Hematopoietic multipotent progenitor cell treated with erythropoietin and hydrocortisone succinate and interleukin-3 and kit ligand, for 8 days (in vitro differentiated cells): ENCODE measurements at regions not wholly inside any gene's neighbourhood (a gene's known extent, or its start where the extent isn't known, plus 50 kb on each side); places are given as distances from the start of the nearest gene placed in this dataset.

Experiments used
- DNase-seq: peaks from one replicate; pipeline ENCODE4 v3.0.0-alpha.2; 2015

DNA sequence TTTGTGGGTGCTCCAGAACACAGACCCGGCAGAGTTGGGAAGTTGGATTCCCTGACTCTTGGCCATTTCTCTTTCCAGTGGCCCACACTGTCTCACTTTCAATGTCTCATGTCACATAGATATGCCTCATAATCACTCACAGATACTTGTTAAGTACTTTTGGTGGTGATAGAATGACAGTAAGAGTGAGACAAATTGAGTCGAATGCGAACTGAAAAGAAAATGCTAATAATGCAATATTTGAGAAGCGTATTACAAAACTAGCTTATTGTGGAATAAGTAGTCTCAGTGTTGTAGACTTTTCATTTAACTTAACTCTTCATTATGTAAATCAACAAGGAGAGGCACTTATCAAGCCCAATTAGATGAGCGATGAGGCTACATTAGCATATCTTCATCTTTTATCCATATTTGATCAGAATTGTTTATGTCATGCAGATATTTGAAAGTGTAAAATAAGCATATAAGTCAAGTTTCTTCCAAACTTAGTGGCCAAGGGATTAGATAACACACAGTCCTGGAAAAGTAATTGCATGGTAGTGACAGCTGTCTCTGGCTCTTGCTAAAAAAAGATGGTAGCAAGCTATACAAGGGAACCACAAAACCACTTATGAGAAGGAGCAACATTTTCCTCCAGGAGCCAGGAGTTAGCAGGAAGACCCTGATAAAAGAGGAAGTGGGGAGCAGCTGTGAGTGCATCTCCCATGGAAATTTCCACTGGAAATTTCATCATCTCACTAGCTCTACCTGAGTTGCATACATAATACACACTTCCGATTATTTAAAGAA is 243.6 kb downstream of the ARRDC4 start:
- DNase-seq = no peak

DNA sequence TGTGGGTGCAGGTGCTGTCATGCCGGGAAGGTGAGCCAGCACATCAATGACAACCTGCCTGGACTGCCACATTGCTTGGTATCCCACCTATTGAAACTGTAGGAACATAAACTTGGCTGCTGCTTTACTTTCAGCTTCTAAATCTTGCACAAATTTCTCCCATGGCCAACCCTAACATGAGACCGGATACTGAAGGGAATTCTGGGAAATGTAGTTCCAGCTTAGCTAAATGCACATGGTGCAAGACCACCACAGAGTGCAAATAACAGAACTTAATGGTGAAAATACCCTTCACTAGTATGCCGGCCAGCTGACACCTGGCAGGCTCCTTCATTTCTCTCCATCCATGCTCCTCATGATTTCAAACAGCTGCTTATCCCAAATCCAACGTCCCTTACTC is 247.4 kb downstream of the ARRDC4 start:
- no peak for DNase-seq

DNA sequence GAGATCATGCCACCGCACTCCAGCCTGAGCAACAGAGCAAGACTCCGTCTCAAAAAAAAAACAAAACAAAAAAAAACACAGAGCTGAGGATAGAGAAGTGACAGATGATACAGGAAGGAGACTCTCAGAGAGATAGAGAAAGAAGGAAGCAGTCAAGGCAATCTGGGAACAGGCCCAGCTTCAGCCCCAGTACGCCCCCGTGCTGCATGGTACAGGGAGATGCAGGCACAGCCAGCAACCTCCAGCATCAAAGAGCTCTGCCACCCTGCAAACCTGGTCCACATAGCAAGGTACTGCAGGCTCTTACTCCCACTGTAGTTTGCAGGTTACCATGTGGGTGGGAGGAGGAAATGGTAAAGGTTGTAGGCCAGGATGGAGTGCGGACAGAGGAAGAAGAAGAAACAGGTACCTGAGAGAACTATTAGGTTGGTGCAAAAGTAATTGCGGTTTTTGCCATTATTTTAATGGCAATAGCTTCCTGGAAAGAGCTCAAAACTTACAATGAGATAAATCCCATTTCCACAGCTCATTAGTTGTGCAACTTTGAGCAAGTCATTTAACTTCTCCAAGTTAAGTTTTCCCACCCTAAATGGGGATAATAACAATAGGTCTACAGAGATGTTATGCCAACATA is 253.0 kb downstream of the ARRDC4 start:
- DNase-seq = no peak

DNA sequence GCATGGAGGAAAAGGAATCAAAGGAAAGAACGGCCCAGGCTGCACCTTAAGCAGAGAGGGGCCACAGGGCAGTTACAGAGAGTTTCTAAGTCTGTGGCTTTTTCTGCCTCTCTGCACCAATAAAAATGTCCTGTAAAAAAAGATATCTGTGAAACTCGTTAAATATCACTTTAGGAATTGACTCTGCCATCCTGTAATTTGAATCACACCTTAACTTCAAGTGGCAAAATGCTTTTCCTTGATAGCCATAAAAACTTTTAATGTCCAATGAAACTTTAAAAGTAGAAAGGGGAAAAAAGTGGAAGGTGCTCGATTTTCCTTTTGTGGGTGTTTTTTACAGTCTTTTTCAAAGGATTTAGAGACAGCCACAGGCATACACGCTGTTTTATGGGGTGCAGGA is 255.7 kb downstream of the ARRDC4 start:
- DNase-seq = no peak

DNA sequence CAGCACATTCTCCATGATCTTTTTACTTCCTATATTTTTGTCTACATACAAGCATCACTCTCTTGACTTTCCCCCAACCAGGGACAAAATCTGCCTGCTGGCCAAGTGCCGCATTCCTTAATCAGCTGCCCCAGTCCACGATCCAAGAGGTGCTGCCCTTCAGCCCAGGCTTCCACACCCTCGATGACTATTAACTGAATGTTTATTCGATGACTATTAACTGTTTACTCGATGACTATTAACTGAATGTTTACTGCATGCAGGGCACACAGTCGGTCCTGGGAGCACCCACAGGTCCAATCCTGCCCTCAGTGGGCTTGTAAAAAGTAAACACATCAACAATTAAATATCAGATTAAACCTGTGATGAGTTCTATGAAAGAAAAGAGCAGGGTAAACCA is 256.9 kb downstream of the ARRDC4 start:
- DNase-seq = no peak

DNA sequence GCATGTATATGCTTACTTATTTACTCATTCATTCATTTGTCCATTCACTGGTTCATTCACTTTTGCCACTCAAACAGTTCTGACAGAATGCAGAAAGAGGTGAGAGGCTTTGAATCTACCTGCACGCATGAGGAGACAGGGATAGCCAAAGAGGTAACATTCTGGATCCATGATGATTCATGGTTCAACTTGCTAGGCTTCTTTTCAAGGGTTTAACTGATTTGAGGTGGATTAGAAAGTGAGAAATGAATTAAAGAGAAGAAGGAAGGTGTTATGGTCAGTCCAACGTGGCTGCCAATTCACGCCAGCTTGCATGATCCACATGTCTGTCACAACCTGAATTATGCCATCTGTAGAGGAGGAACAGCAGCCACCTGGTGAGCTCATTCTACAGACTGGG is 260.6 kb downstream of the ARRDC4 start:
- DNase-seq = no peak

DNA sequence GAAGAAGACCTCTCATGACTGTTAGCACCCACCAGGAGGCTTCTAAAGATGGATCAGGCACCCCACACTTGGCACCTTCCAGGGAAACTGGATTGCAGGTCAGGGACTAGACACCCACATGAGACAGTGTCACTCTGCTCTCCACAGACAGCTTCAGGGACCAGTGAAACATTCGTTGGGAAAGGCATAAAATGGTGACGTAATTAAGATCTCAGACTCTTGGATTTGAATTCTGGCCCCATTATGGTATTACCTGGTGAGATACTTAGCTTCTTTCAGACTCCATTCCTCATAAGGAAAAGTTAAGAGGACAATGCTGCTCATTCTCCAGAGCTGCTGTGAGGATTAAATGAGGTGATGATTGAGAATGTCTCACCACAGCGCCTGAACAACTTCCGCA is 261.1 kb downstream of the ARRDC4 start:
- no peak for DNase-seq

DNA sequence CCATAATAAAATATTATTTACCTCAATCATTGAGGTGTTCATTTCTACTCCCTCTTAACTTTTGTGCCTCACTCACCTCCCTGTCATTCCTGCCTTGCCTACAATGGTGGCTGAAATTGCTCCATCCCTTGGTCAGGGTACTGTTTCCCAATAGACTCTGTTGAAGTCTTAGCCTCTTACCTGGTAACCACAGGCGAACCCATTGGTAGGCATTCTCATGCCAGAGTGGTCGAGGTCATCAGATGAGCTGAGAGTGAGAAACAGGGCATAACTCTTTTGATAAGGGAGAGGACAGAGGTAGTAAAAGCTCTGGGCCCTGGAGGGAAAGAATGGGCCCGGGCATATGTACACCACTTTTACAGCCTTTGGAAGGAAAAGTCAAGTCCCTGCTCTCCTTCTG is 265.6 kb downstream of the ARRDC4 start:
- DNase-seq = no peak

DNA sequence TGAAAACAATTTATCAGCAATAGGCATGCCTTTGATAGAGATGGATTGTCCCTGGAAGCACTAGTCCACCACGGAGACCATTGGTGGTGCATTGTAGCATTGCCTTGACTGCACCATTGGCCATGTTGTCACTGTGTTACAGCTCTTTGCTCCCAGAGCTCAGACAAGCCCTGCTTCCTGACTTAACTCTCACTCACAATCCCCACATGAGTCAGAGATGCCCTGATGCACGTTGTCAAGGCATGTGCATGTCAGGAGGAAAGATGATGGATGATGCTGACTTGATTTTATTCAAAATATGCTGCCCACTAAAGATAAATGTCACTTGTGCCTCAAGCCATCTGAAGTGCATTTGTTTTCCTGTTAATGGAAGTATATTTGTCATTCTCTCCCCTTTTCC is 266.1 kb downstream of the ARRDC4 start:
- DNase-seq = no peak

DNA sequence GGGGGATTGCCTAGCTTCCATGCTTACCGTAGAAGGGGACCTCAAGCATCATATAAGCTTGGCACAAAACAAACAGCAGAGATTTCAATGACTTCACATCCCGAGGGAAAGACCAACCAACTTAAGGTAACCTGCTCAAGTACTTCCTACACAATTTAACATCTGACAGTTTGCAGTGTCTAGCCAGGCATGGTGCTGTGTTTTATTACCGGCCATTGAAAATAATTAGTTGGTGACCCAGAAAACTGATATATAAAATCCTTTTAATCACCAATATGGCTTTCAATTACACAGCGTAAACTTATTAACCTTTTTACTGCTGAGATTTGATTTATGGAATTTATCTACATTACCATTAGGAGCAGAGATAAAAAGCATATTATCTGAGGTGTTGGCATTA is 268.3 kb downstream of the ARRDC4 start:
- DNase-seq = no peak

DNA sequence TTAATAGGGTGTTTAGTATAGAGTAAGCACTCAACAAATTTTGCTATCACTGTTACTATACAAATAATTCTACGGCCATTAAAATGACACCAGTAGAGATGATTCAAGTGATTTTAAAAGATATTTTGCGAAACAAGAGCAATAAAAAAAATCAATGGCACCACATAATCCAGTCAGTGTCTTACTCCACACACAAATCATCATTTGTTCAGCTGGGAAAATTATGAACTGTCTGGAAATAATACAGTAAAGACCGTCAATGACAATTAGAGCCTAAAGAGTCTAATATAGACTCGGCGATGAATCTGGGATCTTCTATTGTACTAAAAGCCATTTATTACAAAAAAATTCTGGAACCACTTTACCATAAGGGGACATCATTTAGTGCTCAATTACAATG is 270.5 kb downstream of the ARRDC4 start:
- no peak for DNase-seq

DNA sequence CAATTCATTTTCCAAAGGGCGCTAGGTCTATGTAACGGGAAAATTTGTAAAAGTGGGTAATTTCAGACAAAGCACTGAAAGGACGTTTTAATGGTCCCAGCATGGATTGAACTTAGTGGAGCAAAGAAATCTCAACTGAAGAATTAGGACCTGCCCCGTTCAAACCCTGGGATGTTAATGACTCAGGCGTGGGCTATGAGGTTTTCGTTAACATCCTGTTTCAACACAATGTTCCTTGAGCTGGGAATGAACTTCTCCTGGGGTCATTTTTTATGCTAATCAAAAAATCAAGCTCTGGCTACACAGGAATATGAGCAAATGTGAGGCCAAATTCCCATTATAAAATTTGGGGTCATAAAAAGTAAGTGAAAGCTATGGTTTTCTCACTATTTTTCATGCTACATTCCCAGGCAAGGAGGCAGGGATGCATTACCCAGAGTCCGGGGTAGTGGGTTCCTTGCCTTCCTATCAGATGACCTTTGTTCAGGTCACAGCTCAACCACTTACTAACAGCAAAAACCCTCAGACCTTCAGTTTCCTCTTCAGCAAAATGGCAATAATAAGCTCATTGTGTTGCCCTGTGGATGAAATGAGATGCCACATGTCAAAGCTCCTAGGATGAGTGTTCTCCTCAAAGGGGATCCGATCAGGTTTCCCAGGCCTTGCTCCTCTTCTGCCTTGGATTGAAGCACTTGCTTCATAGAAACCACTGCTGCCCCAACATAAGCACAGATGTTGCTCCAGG is 271.4 kb downstream of the ARRDC4 start:
- no peak for DNase-seq

DNA sequence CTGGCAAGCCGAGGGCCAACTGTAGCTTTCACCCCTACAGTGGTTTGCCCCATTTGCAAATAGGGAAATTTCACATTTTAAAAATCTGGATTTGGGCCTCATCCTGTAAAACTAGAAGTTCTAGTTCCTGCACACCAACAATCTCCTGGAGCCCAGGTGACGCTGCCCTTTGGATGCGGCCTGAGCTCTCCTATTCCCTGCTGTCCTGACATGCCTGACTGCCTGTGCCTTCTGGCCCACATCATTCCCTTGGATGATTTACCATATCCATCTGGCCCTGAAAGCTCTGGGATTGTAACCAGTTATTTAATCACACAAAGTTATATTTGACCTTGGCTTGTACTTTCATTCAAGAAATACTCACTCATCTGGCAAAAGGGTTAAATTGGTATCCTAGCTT is 272.3 kb downstream of the ARRDC4 start:
- DNase-seq = no peak

DNA sequence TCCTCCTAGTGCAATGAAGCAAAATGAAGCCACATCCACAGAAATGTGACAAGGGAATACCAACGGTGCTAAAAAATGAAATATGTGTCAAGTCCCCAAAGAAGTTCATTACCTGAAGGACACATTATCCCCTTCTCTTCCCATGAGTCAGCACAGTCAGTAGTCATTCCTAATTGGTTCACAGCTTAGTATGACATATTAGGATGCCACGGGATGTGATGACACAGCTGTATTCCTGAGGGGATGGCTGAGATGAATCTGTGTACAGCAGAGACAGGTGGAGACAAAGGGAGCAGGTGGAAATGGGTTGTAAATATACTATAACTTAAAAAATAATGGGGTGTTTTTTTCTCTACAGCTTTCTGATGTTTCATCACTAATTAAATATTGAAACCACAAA is 273.4 kb downstream of the ARRDC4 start:
- DNase-seq = no peak

DNA sequence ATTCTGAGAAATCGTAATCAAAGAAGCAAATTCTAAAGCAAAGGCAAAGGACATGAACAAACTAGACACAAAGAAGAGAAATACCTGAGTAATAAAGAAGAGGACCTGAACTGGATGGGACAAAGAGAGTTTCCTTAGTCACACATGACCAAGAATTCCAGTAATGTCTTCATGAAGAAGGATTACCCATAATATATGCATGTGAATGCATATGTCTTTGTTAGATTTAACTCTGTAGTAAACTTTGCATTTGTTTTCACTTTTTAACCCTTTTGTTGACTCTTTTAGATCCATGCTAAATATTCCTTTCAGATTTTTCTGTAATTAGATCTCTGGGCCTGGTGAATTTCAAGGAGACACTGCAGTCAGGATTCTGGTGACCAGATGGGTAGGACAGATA is 279.8 kb downstream of the ARRDC4 start:
- no peak for DNase-seq

DNA sequence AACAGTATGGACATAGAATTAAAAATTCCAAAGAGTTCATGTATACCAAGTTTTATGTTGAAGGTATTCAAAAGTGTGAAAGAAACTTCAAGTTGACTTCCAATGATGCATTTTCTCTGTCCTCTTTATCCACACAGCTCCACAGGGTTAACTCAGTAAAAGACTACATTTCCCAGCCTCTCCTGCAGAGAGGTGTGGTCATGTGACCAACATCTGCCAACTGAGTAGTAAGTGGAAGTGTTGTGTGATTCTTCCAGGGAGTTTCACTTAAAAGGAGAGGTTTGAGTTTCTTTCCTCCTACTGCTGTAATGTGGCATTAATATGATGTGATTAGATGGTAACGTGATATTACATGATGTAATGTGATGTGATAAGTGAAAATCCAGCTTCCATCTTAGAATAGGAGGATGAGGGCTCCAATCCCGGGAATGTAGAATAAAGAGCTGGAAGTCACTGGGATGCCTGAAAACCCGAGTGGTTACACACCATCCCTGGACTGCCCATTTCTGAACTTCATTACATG is 280.6 kb downstream of the ARRDC4 start:
- DNase-seq = no peak

DNA sequence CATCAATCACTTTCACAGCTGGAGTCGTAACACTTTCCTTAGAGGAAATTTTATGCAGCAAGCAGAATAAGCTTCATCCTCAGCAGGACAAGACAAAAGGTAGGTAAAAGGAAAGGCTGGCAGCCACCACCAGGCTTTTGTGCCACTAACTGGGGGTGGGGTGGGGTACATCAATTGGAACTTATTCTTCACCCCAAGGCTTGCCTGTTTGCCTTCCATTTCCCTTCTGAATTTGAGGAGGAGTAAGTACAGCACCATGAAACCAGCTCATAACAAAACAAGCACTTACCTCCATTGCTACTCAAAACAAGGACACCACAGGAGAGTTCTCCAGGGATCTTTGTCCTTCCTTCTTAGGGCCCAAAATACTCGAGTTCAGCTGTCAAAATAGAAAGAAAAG is 296.8 kb downstream of the ARRDC4 start:
- no peak for DNase-seq

DNA sequence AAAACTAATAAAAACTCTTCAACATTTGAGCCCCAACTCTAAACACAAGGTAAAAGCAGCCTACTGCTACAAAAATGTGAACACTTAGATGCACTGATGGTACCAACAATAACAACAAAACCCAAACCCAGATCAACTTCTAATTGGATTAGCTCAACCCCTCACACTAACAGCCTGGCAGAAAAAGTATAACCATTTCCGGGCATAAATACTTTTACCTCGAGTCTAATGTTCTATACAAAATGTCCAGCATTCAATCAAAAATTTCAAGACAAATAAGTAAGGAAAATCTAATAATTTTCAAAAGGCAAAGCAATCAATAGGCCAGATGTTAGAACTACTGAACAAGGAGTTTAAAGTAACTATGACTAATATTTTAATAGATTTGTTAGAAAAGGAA is 303.3 kb downstream of the ARRDC4 start:
- DNase-seq = no peak

DNA sequence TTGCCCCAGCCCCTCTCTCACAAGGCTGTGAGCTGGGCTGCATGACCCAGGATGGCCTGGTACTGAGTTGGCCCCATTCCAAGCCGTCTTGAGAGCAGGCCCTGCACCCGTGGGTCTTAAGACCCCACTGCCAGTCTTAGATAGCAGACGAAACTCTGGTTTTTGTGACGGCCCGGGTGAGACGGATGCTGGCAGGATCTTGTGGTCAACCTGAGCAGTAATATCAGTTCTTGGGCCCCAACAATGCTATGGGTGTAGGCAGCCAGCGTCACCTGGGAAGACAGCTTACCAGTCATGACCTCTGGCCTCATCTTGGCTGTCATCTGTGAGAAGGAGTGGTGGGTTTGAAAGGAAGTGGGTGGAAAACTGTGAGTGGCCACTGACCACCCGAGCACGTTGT is 305.8 kb downstream of the ARRDC4 start:
- no peak for DNase-seq

DNA sequence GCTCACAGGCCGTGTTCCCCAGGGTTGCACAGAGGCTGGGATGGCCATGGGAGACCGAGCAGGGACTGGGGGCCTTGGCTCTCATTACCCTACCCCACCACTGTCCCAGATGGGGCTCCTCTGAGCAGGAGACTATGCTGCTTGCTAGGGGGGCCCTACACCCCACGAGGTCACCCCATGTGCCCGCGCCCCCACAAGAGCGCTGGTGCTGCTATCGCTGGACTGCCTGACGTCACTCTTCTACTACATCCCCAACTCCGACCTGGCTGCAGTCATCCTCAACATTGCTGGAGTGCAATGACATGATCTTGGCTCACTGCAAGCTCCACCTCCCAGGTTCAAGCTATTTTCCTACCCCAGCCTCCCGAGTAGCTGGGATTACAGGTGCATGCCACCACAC is 307.7 kb downstream of the ARRDC4 start:
- DNase-seq = no peak

DNA sequence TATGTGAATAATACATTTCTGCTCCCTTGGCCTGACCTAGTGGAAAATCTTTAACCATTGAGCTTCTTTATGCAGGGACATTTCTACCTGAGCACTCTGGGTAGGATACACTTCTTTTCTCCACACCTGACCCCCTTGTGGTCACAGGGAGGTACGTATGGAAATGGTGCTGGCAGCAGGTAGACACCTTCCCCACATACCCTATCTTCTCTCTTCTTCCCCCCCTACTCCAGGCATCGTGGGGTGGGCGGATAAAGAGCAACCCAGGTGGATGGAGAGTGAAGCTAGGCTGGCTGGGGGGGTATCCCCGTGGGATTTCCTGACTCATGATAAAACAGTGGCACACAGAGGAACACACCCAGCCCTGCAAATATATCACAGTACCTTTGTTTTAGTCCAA is 312.1 kb downstream of the ARRDC4 start:
- DNase-seq = no peak

DNA sequence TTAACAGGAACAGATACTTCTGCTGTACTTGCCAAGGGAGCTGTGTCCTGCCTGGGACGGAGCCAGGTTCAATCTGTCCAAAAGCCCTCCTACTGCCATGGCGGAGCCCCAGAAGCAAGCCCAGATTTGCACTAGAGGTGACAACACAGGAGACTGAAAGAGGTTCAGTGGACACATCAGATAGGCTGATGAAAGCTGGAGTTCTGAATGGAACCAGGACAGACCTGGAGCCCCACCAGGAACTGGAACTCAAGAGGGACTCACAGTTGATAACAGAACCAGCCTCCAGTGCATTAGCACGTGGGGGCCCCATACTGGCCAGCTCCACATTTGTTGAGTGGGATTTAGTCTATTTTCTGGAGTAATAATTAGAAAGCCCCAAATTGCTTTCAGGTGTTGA is 315.5 kb downstream of the ARRDC4 start:
- no peak for DNase-seq

DNA sequence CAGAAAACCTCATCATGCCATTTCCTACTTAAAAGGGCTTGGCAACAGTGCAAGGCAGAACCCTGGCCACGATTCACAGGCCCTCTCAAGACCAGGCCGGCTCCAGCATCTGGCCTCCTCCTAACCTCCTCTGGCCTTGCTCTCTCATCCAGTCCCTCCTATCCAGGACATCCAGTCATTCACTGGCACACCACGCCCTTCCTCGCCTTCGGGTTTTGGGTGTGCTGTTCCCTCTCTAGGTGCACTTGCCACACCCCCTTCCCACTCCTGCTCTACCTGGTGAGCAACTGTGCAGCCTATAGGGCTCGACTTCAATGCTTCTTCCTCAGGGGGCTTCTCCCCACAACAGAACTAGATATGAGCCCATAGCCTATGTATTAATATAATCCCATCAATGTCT is 317.1 kb downstream of the ARRDC4 start:
- no peak for DNase-seq
